Astrocyte (in vitro differentiated cells and primary cell): ENCODE measurements at regions not wholly inside any gene's neighbourhood (a gene's known extent, or its start where the extent isn't known, plus 50 kb on each side); places are given as distances from the start of the nearest gene placed in this dataset.

Experiments used
- DNase-seq: peaks from one replicate; pipeline ENCODE4 v3.0.0-alpha.2; 2010; ENCODE audit warnings: low read depth
- FAIRE-seq: peaks from 2 replicates; lab custom pipeline; 2011; peaks lifted over from hg19 to GRCh38; lab: Jason Lieb, UNC
- H2AFZ ChIP-seq: 2 replicates; pipeline ENCODE4 v1.6.0; 2012; ENCODE audit warnings: low read depth, low read length, inconsistent platforms
- H3K27ac ChIP-seq: 2 replicates; pipeline ENCODE4 v1.5.1; 2011; ENCODE audit warnings: low read depth, low read length, inconsistent platforms
- H3K27me3 ChIP-seq: 2 replicates; pipeline ENCODE4 v1.6.0; 2011; ENCODE audit warnings: low read length, inconsistent platforms; ENCODE audit not compliant: insufficient read depth
- H3K36me3 ChIP-seq: 2 replicates; pipeline ENCODE4 v1.5.1; 2011; ENCODE audit warnings: low read length, inconsistent platforms; ENCODE audit not compliant: insufficient read depth
- H3K4me1 ChIP-seq: 2 replicates; pipeline ENCODE4 v1.5.1; 2011; ENCODE audit warnings: low read length, inconsistent platforms; ENCODE audit not compliant: insufficient read depth
- H3K4me2 ChIP-seq: 2 replicates; pipeline ENCODE4 v1.6.0; 2012; ENCODE audit warnings: low read length, inconsistent platforms
- H3K4me3 ChIP-seq: 2 replicates; pipeline ENCODE4 v1.5.1; 2011; ENCODE audit warnings: low read depth, mild to moderate bottlenecking, low read length, inconsistent platforms; ENCODE audit not compliant: insufficient read depth
- H3K79me2 ChIP-seq: 2 replicates; pipeline ENCODE4 v1.6.0; 2012; ENCODE audit warnings: mild to moderate bottlenecking, low read length, inconsistent platforms; ENCODE audit not compliant: insufficient read depth
- H3K9ac ChIP-seq: 2 replicates; pipeline ENCODE4 v1.6.0; 2012; ENCODE audit warnings: mild to moderate bottlenecking, low read length, inconsistent platforms
- H3K9me3 ChIP-seq: 2 replicates; pipeline ENCODE4 v1.5.1; 2012; ENCODE audit warnings: low read depth, mild to moderate bottlenecking, low read length, inconsistent platforms; ENCODE audit not compliant: insufficient read depth
- H4K20me1 ChIP-seq: 2 replicates; pipeline ENCODE4 v1.6.0; 2012; ENCODE audit warnings: low read length, inconsistent platforms; ENCODE audit not compliant: insufficient read depth
- H3K27ac Mint-ChIP-seq: one replicate; pipeline ENCODE4 v1.8.0; 2021; ENCODE audit warnings: mild to moderate bottlenecking, mixed read lengths; ENCODE audit not compliant: unreplicated experiment
- H3K27me3 Mint-ChIP-seq: one replicate; pipeline ENCODE4 v1.8.0; 2021; ENCODE audit warnings: low read depth, mixed read lengths; ENCODE audit not compliant: unreplicated experiment
- H3K36me3 Mint-ChIP-seq: one replicate; pipeline ENCODE4 v1.8.0; 2021; ENCODE audit warnings: low read depth, mixed read lengths; ENCODE audit not compliant: unreplicated experiment
- H3K4me1 Mint-ChIP-seq: one replicate; pipeline ENCODE4 v1.8.0; 2021; ENCODE audit warnings: low read depth, mixed read lengths; ENCODE audit not compliant: unreplicated experiment
- H3K4me3 Mint-ChIP-seq: one replicate; pipeline ENCODE4 v1.8.0; 2021; ENCODE audit warnings: mild to moderate bottlenecking, moderate library complexity, mixed read lengths; ENCODE audit not compliant: unreplicated experiment
- H3K9me3 Mint-ChIP-seq: one replicate; pipeline ENCODE4 v1.8.0; 2021; ENCODE audit warnings: mild to moderate bottlenecking, mixed read lengths; ENCODE audit not compliant: unreplicated experiment
- CTCF ChIP-seq: IDR thresholded peaks from 2 replicates; pipeline ENCODE4 v1.5.1; 2011; ENCODE audit warnings: low read depth, mild to moderate bottlenecking, inconsistent platforms, low read length, moderate library complexity; ENCODE audit not compliant: insufficient read depth
- EZH2 ChIP-seq: IDR thresholded peaks from 2 replicates; pipeline ENCODE4 v1.6.1; 2012; ENCODE audit warnings: mild to moderate bottlenecking, low read length, inconsistent platforms; ENCODE audit not compliant: insufficient read depth

- no peaks in the 10 kb centered on the region for H3K36me3 Mint-ChIP-seq
Measured at GRCh38 chr10:131668903-131669302, 231.9 kb upstream of the PPP2R2D start.

GRCh38 chr10:131669838-131670237, 231.0 kb upstream of the PPP2R2D start:
- peaks cover 16% of the 10 kb centered on the region for H3K9me3 Mint-ChIP-seq
- H2AFZ ChIP-seq: no peak overlapping the region
- no peak overlapping the region for H3K27ac ChIP-seq
- H3K79me2 ChIP-seq: no peaks in the 10 kb centered on the region
- H3K9ac ChIP-seq: no peak overlapping the region
- H3K4me1 Mint-ChIP-seq: no peaks in the 10 kb centered on the region
- no peak overlapping the region for H3K27ac Mint-ChIP-seq
- TF ChIP-seq EZH2 (no peak), CTCF (no peak)
- H3K9me3 ChIP-seq: peaks cover 13% of the 10 kb centered on the region
- FAIRE-seq (no peak), DNase-seq (no peak)
- H4K20me1 ChIP-seq: no peaks in the 10 kb centered on the region
- no peak overlapping the region for H3K4me3 ChIP-seq
- H3K4me2 ChIP-seq: no peak overlapping the region
- H3K4me1 ChIP-seq: no peaks in the 10 kb centered on the region
- no peaks in the 10 kb centered on the region for H3K36me3 Mint-ChIP-seq
- H3K27me3 Mint-ChIP-seq: peaks cover 21% of the 10 kb centered on the region
- H3K27me3 ChIP-seq: no peaks in the 10 kb centered on the region
- no peaks in the 10 kb centered on the region for H3K36me3 ChIP-seq
- H3K4me3 Mint-ChIP-seq: no peak overlapping the region

More at GRCh38 chr10:131668903-131669302, 231.9 kb upstream of the PPP2R2D start:
- no peak for DNase-seq
- Histone ChIP-seq H3K9ac (no peak overlapping the region), H3K27ac (no peak overlapping the region), H3K36me3 (no peaks in the 10 kb centered on the region), H3K4me1 (no peaks in the 10 kb centered on the region), H3K4me2 (no peak overlapping the region), H3K9me3 (peaks cover 13% of the 10 kb centered on the region), H2AFZ (no peak overlapping the region), H3K27me3 (no peaks in the 10 kb centered on the region), H3K4me3 (no peak overlapping the region), H4K20me1 (no peaks in the 10 kb centered on the region), H3K79me2 (no peaks in the 10 kb centered on the region)
- no peak for TF ChIP-seq EZH2
- TF ChIP-seq CTCF: no peak
- H3K4me3 Mint-ChIP-seq: no peak overlapping the region
- no peak overlapping the region for H3K27ac Mint-ChIP-seq
- H3K4me1 Mint-ChIP-seq: no peaks in the 10 kb centered on the region
- peaks cover 18% of the 10 kb centered on the region for H3K27me3 Mint-ChIP-seq
- peaks cover 22% of the 10 kb centered on the region for H3K9me3 Mint-ChIP-seq
- FAIRE-seq: no peak

- Mint-ChIP-seq H3K4me3 (no peak overlapping the region), H3K27me3 (peaks cover 24% of the 10 kb centered on the region), H3K9me3 (peaks cover 16% of the 10 kb centered on the region), H3K36me3 (no peaks in the 10 kb centered on the region), H3K4me1 (no peaks in the 10 kb centered on the region), H3K27ac (no peak overlapping the region)
- H3K79me2 ChIP-seq: no peaks in the 10 kb centered on the region
- H3K27ac ChIP-seq: no peak overlapping the region
- H3K9me3 ChIP-seq: peaks cover 13% of the 10 kb centered on the region
- H3K4me1 ChIP-seq: no peaks in the 10 kb centered on the region
- H3K4me2 ChIP-seq: no peak overlapping the region
- DNase-seq (no peak), FAIRE-seq (no peak)
- no peaks in the 10 kb centered on the region for H4K20me1 ChIP-seq
- H3K36me3 ChIP-seq: no peaks in the 10 kb centered on the region
- TF ChIP-seq CTCF: no peak
- no peak for TF ChIP-seq EZH2
- no peaks in the 10 kb centered on the region for H3K27me3 ChIP-seq
- no peak overlapping the region for H3K4me3 ChIP-seq
- H3K9ac ChIP-seq: no peak overlapping the region
- H2AFZ ChIP-seq: no peak overlapping the region
Measured at GRCh38 chr10:131670341-131670740, 230.5 kb upstream of the PPP2R2D start.
